Hematopoietic multipotent progenitor cell treated with erythropoietin and hydrocortisone succinate and interleukin-3 and kit ligand, for 6 days (in vitro differentiated cells): ENCODE measurements at regions not wholly inside any gene's neighbourhood (a gene's known extent, or its start where the extent isn't known, plus 50 kb on each side); places are given as distances from the start of the nearest gene placed in this dataset.
"Not testable (repeated sequence)": the region's sequence is repeated elsewhere in the genome, so short reads cannot be mapped to it uniquely, and the experiment has no call there.

Experiments used
- DNase-seq: peaks from one replicate; pipeline ENCODE4 v3.0.0-alpha.2; 2015

DNA sequence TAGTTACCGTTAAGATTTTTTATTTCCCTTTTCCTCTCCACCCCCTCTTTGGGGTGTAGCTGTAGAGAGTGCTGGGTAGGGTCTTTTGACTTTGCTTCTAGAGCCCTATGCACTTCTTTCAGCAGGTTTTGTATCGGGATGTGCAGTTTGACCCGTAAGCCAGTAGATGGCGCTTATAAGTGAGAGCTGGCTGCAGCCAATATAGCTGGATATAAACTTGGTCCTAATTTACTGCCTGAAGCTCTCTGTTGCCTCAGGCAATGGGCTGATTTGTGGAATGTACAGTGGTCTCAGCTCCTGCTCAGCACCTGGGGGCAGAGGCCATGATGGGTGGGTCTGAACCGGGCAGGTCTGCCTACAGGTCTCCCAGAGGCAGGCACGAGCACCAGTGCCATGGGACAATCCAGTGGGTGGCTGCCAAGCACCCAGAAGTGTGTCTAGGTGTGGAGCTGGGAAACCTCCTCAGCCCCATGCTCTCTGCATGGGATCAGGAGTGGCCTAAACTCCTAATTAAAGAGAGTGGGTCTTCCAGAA is 146.5 kb downstream of the SPANXN1 start:
- peak; percentile 13 for DNase-seq

DNA sequence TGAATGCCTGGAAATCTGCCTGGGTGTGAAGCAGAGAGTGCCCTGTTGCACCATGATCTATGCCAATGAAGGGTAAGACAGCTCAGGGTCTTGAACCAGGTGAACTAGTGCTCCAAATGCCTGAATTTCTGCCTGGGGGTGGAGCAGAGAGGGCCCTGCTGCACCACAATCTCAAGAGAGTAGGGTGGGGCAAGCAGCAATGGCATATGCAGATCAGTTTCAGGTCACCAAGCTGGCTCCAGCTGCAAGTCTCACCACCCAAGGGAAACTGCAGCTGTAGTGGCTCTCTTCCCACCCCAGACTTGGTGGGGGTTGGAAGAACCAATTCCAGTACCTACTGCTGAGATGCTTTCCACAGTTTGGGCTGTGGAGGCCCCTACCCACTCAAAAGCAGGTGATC is 147.0 kb downstream of the SPANXN1 start:
- DNase-seq = no peak

DNA sequence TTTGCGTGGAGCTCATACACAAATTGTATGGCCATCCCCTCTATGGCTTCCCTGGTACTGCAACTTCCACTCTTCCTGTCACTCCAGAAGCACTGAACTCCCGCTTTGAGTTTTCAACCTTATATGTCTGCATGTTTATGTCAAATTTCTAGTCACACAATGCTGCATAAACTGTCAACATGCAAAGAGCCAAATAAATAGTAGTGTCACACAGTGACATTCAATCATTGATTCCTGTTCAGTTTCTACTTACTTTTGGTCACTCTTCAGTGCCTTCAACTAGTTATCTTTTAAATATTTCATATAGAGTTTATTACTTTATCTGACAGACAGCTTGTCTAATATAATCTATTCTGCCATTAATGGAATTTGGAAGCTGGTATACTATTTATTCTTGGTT is 149.3 kb downstream of the SPANXN1 start:
- no peak for DNase-seq

- peak; percentile 39 for DNase-seq
Observed at GRCh38 chrX:145405012-145405411, 157.7 kb downstream of the SPANXN1 start.

DNA sequence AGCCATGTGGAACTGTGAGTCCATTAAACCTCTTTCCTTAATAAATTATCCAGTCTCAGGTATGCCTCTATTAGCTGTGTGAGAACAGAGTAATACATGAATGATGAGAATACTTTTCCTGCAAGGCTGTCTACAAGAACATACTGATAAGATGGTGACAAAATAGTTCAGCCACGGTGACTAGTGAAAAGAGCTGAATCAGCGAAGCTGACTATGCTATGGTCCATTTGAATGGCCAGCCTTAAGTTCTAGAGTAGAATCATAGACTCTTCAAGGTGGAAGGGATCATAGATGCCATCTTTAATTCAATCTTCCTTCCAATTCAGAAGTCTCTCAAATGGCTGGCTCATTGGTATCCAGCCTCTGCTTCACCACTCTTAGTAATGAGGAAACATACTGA is 163.3 kb downstream of the SPANXN1 start:
- no peak for DNase-seq

DNA sequence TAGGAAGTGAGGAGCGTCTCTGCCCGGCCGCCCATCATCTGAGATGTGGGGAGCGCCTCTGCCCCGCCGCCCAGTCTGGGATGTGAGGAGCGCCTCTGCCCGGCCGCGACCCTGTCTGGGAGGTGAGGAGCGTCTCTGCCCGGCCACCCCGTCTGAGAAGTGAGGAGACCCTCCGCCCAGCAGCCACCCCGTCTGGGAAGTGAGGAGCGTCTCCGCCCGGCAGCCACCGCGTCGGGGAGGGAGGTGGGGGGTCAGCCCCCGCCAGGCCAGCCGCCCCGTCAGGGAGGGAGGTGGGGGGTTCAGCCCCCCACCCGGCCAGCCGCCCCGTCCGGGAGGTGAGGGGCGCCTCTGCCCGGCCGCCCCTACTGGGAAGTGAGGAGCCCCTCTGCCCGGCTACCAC is 188.9 kb downstream of the SPANXN1 start:
- DNase-seq = not testable (repeated sequence)

GRCh38 chrX:145464650-145465049 is 217.3 kb downstream of the SPANXN1 start:
- no peak for DNase-seq

DNA sequence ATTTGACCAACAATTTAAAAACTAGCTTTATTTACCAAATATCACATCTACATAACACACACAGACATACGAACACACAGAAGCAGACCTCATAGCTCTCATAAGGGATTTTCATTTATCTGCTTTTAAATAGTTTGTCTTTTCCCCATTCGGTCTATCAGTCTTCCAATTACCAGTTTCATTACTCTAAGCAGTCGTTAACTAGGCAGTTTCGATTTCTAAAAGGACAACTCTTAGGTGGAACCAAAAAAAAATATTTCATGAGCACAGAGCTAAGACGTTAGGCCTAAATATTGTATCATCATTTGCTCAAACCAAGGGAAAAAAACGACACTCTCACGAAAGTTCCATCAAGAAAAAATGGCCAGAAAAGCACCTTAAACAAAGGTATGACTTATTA is 228.4 kb downstream of the SPANXN1 start:
- DNase-seq = no peak

DNA sequence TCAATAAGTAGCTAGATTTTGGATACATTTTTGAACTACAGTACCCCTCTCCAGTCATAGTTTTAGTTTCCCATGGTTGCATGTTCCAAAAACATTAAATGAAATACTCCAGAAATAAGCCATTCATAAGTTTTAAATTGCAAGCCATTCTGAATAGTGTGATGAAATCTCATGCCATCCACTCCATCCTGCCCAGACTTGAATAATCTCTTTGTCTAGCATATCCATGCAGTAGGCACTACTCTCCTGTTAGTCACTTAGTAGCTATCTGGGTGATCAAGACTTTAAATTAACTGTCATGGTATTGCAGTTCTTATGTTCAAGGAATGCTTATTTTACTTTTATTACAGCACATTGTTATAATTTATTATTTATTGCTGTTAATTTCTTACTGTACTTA is 237.4 kb downstream of the SPANXN1 start:
- no peak for DNase-seq

DNA sequence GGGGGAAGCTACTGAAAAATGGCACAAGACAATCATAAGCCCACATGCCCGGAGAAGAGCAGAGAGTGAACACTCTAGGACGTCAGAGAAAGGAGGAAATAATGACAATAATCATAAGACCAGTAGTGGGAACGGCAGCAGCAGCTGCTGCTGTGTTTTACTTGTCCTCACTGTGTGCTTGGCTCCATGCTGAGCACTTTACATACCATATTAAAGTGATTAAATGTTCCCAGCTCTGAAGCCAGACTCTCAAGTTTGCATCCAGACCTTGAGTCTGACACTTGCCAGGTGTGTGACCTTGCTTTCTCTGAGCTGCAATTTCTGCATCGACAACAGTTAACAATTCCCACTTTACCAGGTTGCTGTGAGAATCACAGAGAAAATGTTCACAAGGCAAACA is 255.4 kb downstream of the SPANXN1 start:
- no peak for DNase-seq

- no peak for DNase-seq
Observed at GRCh38 chrX:145506214-145506613, 258.9 kb downstream of the SPANXN1 start.

DNA sequence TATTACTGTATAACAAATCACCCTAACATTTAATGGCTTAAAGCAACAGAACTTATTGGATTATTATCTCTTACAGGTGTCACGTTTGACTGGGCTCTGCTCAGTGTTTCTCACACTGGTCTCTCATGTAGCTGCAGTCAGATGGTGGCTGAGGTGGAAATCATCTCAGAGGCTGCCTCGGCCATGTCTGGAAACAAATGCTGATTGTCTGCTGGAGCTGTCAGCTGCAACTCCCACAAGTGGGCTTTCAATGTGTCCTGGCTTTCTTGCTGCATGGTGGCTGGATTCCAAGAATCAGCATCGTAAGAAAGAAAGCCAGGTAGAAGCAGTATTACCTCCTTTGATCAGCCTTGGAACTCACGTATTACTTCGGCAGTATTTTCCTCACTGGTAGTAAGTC is 277.6 kb downstream of the SPANXN1 start:
- DNase-seq = no peak

DNA sequence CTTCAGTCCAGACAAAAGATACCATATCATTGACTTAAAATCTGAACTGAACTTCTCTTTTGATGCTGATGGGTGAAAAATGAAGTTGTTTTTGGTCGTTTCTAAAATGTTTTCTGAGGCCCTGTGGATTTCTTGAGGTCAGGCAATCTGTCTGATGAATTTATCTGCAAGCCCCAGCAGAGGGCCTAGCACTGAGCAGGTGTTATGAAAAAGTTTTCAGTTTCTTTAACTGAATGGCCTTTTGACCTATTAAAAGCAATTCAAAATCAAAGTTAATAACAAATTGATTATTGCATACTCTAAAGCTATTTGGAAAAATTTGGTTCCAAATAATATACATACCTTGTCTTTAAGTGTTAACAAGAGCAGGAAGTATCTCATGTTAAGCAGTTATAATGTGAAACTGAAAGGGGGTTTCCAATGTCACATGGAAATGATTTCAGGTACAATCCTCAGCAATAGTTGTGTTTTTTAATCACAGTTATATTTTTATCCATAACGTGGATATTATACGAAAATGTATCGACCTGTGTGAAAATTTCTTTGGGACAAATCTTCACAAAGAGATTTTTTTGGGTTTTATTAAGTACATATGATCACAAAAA is 285.0 kb downstream of the SPANXN1 start:
- no peak for DNase-seq

DNA sequence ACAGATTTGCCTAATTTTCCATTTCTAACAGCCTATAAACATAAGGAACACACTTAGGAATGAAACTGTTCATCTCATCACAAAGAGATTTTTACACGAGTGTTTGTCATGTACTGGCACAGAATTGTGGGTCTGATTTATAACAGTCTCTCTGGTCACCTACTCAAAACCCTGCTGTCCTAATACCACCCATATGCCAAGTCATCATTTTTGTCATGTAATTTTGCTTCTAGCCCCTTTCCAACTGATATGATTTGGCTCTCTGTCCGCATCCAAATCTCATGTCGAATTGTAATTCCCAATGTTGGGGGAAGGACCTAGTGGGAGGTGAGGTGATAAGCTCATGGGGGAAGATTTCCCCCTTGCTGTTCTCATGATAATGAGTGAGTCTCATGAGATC is 284.1 kb upstream of the SLITRK2 start:
- DNase-seq = no peak

- DNase-seq = no peak
Observed at GRCh38 chrX:145549496-145549895, 268.1 kb upstream of the SLITRK2 start.

- DNase-seq = no peak
Observed at GRCh38 chrX:145552643-145553042, 265.0 kb upstream of the SLITRK2 start.

- no peak for DNase-seq
Observed at GRCh38 chrX:145553702-145554101, 263.9 kb upstream of the SLITRK2 start.

GRCh38 chrX:145563159-145563558 is 254.5 kb upstream of the SLITRK2 start:
- no peak for DNase-seq

GRCh38 chrX:145609951-145610511 is 207.6 kb upstream of the SLITRK2 start:
- DNase-seq = no peak

- no peak for DNase-seq
Observed at GRCh38 chrX:145613894-145614293, 203.7 kb upstream of the SLITRK2 start.

- DNase-seq = no peak
Observed at GRCh38 chrX:145620666-145621065, 197.0 kb upstream of the SLITRK2 start.

DNA sequence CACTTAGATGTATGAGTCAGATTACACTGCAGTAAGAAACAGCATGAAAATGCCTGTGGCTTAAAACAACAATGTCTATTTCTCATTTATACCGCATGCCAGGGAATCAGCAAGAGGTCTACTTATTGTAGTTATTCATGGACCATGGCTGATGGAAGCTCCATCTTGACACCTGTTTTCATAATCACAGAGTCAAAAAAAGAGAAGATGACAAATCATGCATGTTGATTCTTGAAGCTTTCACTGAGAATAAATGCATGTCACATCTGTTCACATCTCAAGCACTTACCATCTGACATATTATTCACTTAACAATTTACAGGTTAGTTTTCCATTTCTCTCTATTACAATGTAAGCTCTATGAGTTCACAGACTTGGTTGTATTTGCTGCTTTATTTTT is 194.2 kb upstream of the SLITRK2 start:
- DNase-seq = no peak

- no peak for DNase-seq
Observed at GRCh38 chrX:145630081-145630480, 187.5 kb upstream of the SLITRK2 start.

GRCh38 chrX:145630806-145631435 is 186.7 kb upstream of the SLITRK2 start:
- DNase-seq = no peak
